ENCODE measurements at regions not wholly inside any gene's neighbourhood (a gene's known extent, or its start where the extent isn't known, plus 50 kb on each side); places are given as distances from the start of the nearest gene placed in this dataset.

- Histone ChIP-seq H3K4me3 (ENCODE audit: low read depth, low read length) (no peak overlapping the region), H3K36me3 (ENCODE audit: control insufficient read depth in 2 of 2, insufficient read depth in 1 of 2, low read length in 2 of 2) (no peaks in the 10 kb centered on the region), H3K4me1 (ENCODE audit: control insufficient read depth, insufficient read depth, low read length) (no peaks in the 10 kb centered on the region), H3K27ac (ENCODE audit: extremely low read depth, low read depth, low read length) (no peak overlapping the region), H3K9me3 (ENCODE audit: control insufficient read depth, insufficient read depth, low read depth, low read length) (no peaks in the 10 kb centered on the region)
- POLR2A ChIA-PET: no interaction called here
- CTCF ChIA-PET: interaction anchor here (0.5 to 0.6 kb wide), 3 partner anchors 257 to 760 kb away, joined by 3 read pairs; no protein-coding TSS in a partner anchor
- TF ChIP-seq, protein P1, sequence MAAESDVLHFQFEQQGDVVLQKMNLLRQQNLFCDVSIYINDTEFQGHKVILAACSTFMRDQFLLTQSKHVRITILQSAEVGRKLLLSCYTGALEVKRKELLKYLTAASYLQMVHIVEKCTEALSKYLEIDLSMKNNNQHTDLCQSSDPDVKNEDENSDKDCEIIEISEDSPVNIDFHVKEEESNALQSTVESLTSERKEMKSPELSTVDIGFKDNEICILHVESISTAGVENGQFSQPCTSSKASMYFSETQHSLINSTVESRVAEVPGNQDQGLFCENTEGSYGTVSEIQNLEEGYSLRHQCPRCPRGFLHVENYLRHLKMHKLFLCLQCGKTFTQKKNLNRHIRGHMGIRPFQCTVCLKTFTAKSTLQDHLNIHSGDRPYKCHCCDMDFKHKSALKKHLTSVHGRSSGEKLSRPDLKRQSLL (tag by site-specific recombination; IDR thresholded peaks at IDR 0.05): no peak
- TF ChIP-seq ZNF792 (tag by site-specific recombination; IDR thresholded peaks at IDR 0.05) (no peak), ZNF521 (tag by site-specific recombination; IDR thresholded peaks at IDR 0.05) (no peak), ZNF776 (tag by site-specific recombination; IDR thresholded peaks at IDR 0.05; ENCODE audit: borderline replicate concordance) (no peak), ZNF747 (tag by site-specific recombination; IDR thresholded peaks at IDR 0.05) (no peak), ZBTB8A (tag by site-specific recombination; IDR thresholded peaks at IDR 0.05) (no peak), ZNF354C (tag by site-specific recombination; IDR thresholded peaks at IDR 0.05; ENCODE audit: borderline replicate concordance, low read depth) (no peak), ZNF10 (tag by site-specific recombination; IDR thresholded peaks at IDR 0.05) (no peak), ZNF48 (tag by site-specific recombination; IDR thresholded peaks at IDR 0.05) (no peak), SCRT1 (tag by site-specific recombination; IDR thresholded peaks at IDR 0.05; ENCODE audit: borderline replicate concordance) (no peak)
Measured at GRCh38 chr6:21310568-21311140, 282.9 kb upstream of the SOX4 start.

GRCh38 chr6:21312118-21312517 is 281.4 kb upstream of the SOX4 start:
- no peaks in the 10 kb centered on the region for H3K36me3 ChIP-seq (ENCODE audit: control insufficient read depth in 2 of 2, insufficient read depth in 1 of 2, low read length in 2 of 2)
- no peaks in the 10 kb centered on the region for H3K4me1 ChIP-seq (ENCODE audit: control insufficient read depth, insufficient read depth, low read length)
- TF ChIP-seq ZNF274 (IDR thresholded peaks at IDR 0.05; ENCODE audit: low read length): no peak
- no peak for TF ChIP-seq ZNF274 (tag by site-specific recombination; IDR thresholded peaks at IDR 0.05; ENCODE audit: borderline replicate concordance)
- no peak for TF ChIP-seq ZNF24 (tag by site-specific recombination; IDR thresholded peaks at IDR 0.05)
- no peak for TF ChIP-seq SALL2 (tag by site-specific recombination; IDR thresholded peaks at IDR 0.05; ENCODE audit: borderline replicate concordance)
- TF ChIP-seq ZNF433 (tag by site-specific recombination; IDR thresholded peaks at IDR 0.05; ENCODE audit: low read depth): no peak
- TF ChIP-seq ZNF133 (tag by site-specific recombination; IDR thresholded peaks at IDR 0.05): no peak
- TF ChIP-seq ZNF837 (tag by site-specific recombination; IDR thresholded peaks at IDR 0.05): no peak
- ChIA-PET POLR2A (no interaction called here), CTCF (no interaction called here)
- H3K9me3 ChIP-seq (ENCODE audit: control insufficient read depth, insufficient read depth, low read depth, low read length): no peaks in the 10 kb centered on the region
- H3K4me3 ChIP-seq (ENCODE audit: low read depth, low read length): no peak overlapping the region
- H3K27ac ChIP-seq (ENCODE audit: extremely low read depth, low read depth, low read length): no peak overlapping the region

GRCh38 chr6:21317642-21318041 is 275.9 kb upstream of the SOX4 start:
- TF ChIP-seq ZNF391 (tag by site-specific recombination; IDR thresholded peaks at IDR 0.05; ENCODE audit: borderline replicate concordance, low read depth) (no peak), EGR2 (tag by site-specific recombination; IDR thresholded peaks at IDR 0.05; ENCODE audit: low read depth) (no peak), KLF16 (tag by site-specific recombination; IDR thresholded peaks at IDR 0.05) (no peak), ZNF175 (tag by site-specific recombination; IDR thresholded peaks at IDR 0.05) (no peak)
- H3K4me1 ChIP-seq (ENCODE audit: control insufficient read depth, insufficient read depth, low read length): no peaks in the 10 kb centered on the region
- H3K4me3 ChIP-seq (ENCODE audit: low read depth, low read length): no peak overlapping the region
- ChIA-PET POLR2A (no interaction called here), CTCF (no interaction called here)
- H3K27ac ChIP-seq (ENCODE audit: extremely low read depth, low read depth, low read length): no peak overlapping the region
- H3K9me3 ChIP-seq (ENCODE audit: control insufficient read depth, insufficient read depth, low read depth, low read length): no peaks in the 10 kb centered on the region
- no peaks in the 10 kb centered on the region for H3K36me3 ChIP-seq (ENCODE audit: control insufficient read depth in 2 of 2, insufficient read depth in 1 of 2, low read length in 2 of 2)
